HG02973 (cell line): ENCODE measurements at regions not wholly inside any gene's neighbourhood (a gene's known extent, or its start where the extent isn't known, plus 50 kb on each side); places are given as distances from the start of the nearest gene placed in this dataset.
"Not testable (repeated sequence)": the region's sequence is repeated elsewhere in the genome, so short reads cannot be mapped to it uniquely, and the experiment has no call there.

Experiments
- ATAC-seq: cut with Tn5 transposase; IDR thresholded peaks from one replicate; pipeline ENCODE4 v1.9.1; 2021; ENCODE audit warnings: moderate library complexity; ENCODE audit not compliant: unreplicated experiment

- no peak for ATAC-seq
Observed at GRCh38 chr10:105596749-105597148, 955.7 kb downstream of the SORCS3 start.

- ATAC-seq = no peak
Observed at GRCh38 chr10:105594296-105594695, 953.2 kb downstream of the SORCS3 start.

GRCh38 chr10:105592468-105592867 is 951.4 kb downstream of the SORCS3 start:
- ATAC-seq = no peak

DNA sequence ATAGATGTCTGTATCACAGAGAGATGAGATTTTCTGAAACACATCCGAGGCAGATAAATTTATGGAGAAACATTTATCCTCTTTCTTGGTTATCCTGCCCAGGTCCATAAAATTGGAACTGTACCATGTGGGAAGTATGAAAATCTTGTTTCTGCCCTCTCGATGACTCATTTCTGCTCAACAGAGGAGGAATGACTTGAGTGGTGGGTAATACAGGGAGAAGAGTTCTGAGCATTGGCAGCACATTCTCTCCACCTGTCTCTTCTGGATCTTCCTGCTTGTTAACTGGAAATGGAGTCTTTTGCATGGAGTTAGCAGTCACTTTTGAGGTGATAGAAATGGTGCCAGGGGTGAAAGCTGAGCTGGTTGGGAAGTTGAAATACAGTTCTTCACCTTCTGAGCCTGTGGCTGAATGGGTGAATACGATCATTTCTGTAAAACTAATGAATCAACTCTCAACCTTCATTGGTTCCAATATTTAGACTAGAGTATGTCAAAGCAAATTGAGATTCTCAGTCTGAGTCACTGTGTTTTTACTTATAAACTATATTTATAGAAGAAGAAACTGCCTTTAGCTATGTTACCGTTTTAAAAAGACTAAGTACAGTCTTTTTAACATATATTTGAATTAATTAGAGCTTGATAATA is 945.5 kb downstream of the SORCS3 start:
- no peak for ATAC-seq

DNA sequence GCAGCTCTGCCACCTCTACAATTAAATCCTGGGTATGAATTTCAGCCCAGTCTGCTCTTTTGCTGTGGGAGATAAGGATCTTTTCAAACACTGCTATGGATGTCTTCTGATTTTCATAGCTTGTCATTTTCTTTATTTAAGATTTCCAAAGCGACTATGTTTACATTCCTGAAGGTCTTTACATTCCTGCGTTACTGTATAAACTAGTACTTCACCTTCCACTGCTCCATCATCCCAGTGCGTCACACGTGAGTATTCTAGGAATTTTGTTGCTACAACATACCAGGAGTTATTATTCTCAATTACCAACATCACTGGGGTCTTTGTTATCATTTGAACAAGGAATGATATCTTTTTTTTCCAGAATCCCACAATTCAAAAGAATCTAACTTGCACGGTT is 944.7 kb downstream of the SORCS3 start:
- ATAC-seq = no peak

GRCh38 chr10:105585171-105585570 is 944.1 kb downstream of the SORCS3 start:
- ATAC-seq = no peak

- ATAC-seq = no peak
Observed at GRCh38 chr10:105579112-105579511, 938.0 kb downstream of the SORCS3 start.

- no peak for ATAC-seq
Observed at GRCh38 chr10:105577865-105578607, 936.9 kb downstream of the SORCS3 start.

DNA sequence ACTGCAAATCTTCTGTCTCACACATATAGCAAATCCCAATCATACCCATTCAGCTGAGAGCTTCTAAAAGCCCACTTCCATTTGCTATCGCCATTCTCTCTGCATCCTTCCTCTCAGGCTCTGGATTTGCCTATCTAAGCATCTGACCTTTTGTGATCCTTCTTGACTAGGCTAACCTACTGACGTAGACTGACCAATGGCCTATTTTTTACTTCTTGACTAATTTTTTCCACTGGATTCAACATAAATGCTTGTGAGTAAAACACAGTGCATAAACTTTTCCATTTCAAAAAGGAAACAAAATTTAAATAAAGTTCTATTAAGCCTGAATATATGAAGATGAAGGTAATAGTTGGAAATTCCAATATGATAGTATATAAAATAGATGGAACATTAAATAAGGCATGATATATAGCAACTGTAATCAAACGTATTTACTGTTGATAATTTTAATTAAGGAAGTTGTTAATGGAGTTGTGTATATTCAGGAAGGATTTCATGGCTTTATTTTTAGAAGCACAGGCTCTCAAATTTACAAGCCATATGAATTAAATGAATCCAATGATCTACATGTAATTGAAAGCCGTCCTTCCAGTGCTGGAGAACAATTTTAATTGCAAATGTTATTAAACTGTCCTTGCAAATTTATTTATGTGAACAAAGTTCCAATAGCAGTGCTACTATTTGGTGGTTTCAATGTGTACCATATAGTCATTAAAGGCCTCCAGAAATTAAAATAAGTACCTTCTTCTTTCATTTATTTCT is 918.4 kb downstream of the SORCS3 start:
- no peak for ATAC-seq

DNA sequence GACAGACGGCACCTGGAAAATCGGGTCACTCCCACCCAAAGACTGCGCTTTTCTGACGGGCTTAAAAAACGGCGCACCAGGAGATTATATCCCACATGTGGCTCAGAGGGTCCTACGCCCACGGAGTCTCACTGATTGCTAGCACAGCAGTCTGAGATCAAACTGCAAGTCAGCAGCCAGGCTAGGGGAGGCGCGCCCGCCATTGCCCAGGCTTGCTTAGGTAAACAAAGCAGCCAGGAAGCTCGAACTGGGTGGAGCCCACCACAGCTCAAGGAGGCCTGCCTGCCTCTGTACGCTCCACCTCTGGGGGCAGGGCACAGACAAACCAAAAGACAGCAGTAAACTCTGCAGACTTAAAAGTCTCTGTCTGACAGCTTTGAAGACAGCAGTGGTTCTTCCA is 909.4 kb downstream of the SORCS3 start:
- ATAC-seq = not testable (repeated sequence)

GRCh38 chr10:105549731-105550130 is 908.6 kb downstream of the SORCS3 start:
- ATAC-seq = no peak

- no peak for ATAC-seq
Observed at GRCh38 chr10:105545101-105545500, 904.0 kb downstream of the SORCS3 start.

DNA sequence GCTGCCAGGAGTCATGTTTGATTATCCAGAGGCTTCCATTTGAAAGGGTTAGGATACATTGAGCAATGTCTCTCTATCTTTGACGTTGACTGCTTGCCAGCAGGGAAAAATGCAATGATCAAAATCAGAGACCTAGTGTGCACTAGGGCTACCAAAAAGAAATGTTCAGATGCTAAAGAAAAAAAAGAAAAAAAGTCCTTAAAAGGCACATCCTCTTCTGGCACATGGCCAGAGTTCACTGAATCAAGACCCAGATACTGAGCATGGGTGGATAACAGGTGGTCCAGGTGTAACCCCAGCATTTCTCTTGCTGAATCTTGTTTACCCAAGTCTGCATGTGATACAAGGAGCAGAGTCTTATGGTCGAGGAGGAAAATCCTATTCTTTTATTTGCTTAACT is 899.3 kb downstream of the SORCS3 start:
- ATAC-seq = no peak

GRCh38 chr10:105538874-105539273 is 897.8 kb downstream of the SORCS3 start:
- ATAC-seq = no peak

DNA sequence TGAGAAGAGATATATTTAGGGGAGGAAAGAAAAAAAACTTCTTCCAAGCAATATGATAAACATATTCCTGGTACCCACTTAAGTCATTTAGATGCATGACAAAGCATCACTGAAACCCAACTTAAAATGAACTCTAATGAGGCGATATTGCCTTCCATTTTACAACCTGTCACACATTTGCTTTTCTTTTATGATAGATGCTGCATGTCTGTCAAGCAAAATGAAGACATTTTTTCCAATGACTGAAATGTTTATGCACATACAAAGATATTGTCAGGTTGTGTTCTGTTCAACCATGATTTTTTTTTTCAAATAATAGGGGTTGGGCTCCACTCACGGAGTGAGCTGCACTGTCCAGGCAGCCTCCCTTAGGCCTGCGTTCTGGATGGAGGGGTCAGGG is 894.4 kb downstream of the SORCS3 start:
- no peak for ATAC-seq

DNA sequence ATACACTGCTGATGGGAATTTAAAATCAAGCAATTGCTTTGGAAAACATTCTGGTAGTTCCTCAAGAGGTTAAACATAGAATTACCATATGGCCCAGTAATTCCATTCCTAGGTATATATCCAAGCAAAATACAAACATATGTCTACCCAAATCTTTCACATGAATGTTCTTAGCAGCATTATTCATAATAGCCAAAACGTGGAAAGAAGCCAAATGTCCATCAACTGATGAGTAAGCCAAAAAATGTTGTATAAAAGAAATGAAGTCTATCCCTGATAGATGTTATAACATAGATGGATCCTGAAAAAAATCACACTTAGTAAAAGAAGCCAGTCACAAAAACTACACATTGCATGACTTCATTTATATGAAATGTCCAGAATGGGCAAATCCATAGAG is 893.0 kb downstream of the SORCS3 start:
- no peak for ATAC-seq

GRCh38 chr10:105516511-105516910 is 875.4 kb downstream of the SORCS3 start:
- no peak for ATAC-seq

GRCh38 chr10:105514106-105514505 is 873.0 kb downstream of the SORCS3 start:
- ATAC-seq = no peak

- no peak for ATAC-seq
Observed at GRCh38 chr10:105509517-105509916, 868.4 kb downstream of the SORCS3 start.

DNA sequence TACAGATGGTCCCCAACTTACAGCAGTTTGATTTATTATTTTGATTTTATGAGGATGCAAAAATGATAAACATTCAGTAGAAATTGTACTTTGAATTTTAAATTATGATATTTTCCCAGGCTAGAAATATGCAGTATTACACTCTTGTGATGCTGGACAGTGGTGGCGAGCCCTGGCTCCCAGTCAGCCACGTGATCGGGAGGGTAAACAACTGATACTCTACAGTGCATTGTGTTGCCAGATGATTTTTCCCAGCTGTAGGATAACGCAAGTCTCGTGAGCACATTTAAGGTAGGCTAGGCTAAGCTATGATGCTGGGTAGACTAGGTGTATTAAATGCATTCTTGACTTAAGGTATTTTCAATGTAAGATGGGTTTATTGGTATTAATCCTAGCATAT is 865.2 kb downstream of the SORCS3 start:
- ATAC-seq = no peak

GRCh38 chr10:105503714-105504113 is 862.6 kb downstream of the SORCS3 start:
- ATAC-seq = no peak

DNA sequence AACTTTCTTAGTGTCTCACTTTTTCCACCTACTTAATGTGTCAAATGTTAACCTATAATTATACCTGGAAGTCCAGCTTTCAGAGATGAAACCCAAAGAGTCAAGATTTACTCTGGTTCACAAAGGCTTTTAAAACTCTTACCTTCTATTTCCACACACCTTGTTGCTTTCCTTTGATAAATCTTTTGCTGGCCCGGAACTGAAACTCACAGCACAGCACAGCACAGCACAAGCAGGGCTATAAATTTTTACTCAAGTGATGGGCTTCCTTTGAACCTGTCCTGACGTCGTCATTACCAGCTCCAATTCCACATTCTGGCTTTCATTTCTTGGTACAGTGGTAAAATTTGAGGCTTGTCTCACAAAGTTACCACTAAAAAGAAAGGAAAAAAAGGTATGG is 861.0 kb downstream of the SORCS3 start:
- ATAC-seq = no peak
